ENCODE measurements at regions not wholly inside any gene's neighbourhood (a gene's known extent, or its start where the extent isn't known, plus 50 kb on each side); places are given as distances from the start of the nearest gene placed in this dataset.

GRCh38 chr2:186319105-186319504 is 167.0 kb upstream of the ZC3H15 start:
- DNase-seq = no peak
- H3K27ac ChIP-seq = no peak overlapping the region
- H3K4me1 ChIP-seq = no peaks in the 10 kb centered on the region
- TF ChIP-seq POLR2A (IDR thresholded peaks at IDR 0.05) = no peak
- TF ChIP-seq CTCF (IDR thresholded peaks at IDR 0.05) = no peak
- intact Hi-C loops (cut with DNase I) = no loop called here
- H3K27me3 ChIP-seq = no peaks in the 10 kb centered on the region
- H3K4me3 ChIP-seq (replicated peaks in 1 of 3) = no peak overlapping the region
- H3K9me3 ChIP-seq = no peaks in the 10 kb centered on the region
- WGBS, 2 donors = 93 to 96% methylated on average over 2 of the region's 2 CpGs
- H3K36me3 ChIP-seq = no peaks in the 10 kb centered on the region

DNA sequence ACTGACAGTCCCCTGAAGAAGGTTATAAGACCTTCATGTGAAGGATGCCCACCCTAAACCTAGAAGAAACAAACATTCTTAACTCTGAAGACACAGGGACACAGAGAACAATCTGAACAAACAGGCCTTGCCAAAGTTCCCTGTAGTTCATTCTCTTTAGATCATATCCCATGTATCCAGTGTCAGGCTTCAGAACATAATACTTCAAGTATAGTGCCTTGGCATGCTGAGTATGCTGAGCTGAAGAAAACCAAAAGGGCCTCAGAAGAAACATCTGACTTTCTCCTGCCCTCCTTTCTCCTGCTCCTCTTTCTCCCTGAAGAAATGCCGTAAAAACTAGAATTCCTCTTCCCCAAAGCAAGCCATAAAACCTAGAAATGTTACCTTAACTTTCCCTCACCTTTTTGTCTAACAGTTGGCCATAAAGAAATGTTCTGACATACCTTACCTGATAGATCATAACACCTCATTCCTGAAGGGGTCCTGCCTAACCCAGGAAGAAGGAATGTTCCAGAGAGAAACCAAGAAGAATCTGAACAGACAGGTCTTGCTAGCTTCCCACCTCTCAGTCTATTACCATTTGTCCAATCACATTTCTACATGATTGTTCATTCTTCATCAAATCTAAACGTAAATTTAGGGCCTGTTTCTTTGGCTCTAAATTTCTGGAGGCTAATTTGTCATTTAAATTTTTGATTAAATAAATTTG is 160.1 kb upstream of the ZC3H15 start:
- H3K9me3 ChIP-seq = no peaks in the 10 kb centered on the region
- intact Hi-C loops (cut with DNase I) = no loop called here
- TF ChIP-seq CTCF (IDR thresholded peaks at IDR 0.05) (no peak), POLR2A (IDR thresholded peaks at IDR 0.05) (no peak)
- no peaks in the 10 kb centered on the region for H3K36me3 ChIP-seq
- WGBS, 2 donors = 80 to 81% methylated on average over 2 of the region's 2 CpGs
- H3K4me1 ChIP-seq = no peaks in the 10 kb centered on the region
- no peak overlapping the region for H3K4me3 ChIP-seq (replicated peaks in 1 of 3)
- no peaks in the 10 kb centered on the region for H3K27me3 ChIP-seq
- DNase-seq = no peak
- no peak overlapping the region for H3K27ac ChIP-seq

GRCh38 chr2:186327251-186327868 is 158.7 kb upstream of the ZC3H15 start:
- Histone ChIP-seq H3K27me3 (no peaks in the 10 kb centered on the region), H3K9me3 (no peaks in the 10 kb centered on the region), H3K36me3 (no peaks in the 10 kb centered on the region), H3K4me1 (no peaks in the 10 kb centered on the region), H3K4me3 (replicated peaks in 1 of 3) (no peak overlapping the region), H3K27ac (no peak overlapping the region)
- no peak for DNase-seq
- intact Hi-C loops (cut with DNase I) = no loop called here
- TF ChIP-seq POLR2A (IDR thresholded peaks at IDR 0.05) (no peak), CTCF (IDR thresholded peaks at IDR 0.05) (no peak)
- 89 to 92% methylated on average over 3 of the region's 3 CpGs for WGBS, 2 donors

DNA sequence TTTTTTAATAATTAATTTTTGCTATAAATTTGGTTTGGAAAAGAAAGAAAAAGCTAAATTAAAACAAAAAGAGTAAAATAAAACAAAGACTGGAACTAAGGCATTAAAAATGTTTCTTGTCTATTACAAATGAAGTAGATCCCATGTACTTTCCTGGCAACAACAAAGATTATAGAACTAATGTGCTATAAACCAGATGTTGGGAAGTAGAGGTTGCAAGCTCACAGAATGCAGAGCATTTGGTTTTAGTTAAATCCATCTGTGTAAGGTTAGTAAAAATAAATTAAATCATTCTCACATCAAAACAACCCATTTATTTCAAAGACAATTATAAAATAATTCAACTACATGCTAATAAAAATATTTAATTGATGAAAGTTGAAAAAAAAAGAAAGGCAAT is 157.2 kb upstream of the ZC3H15 start:
- Histone ChIP-seq H3K4me3 (replicated peaks in 1 of 3) (no peak overlapping the region), H3K4me1 (no peaks in the 10 kb centered on the region), H3K27ac (no peak overlapping the region), H3K9me3 (no peaks in the 10 kb centered on the region), H3K36me3 (no peaks in the 10 kb centered on the region), H3K27me3 (no peaks in the 10 kb centered on the region)
- intact Hi-C loops (cut with DNase I) = no loop called here
- TF ChIP-seq CTCF (IDR thresholded peaks at IDR 0.05) = no peak
- TF ChIP-seq POLR2A (IDR thresholded peaks at IDR 0.05) = no peak
- no peak for DNase-seq

GRCh38 chr2:186330050-186330449 is 156.0 kb upstream of the ZC3H15 start:
- DNase-seq = no peak
- intact Hi-C loops (cut with DNase I) = no loop called here
- 98% methylated on average over 1 of the region's 1 CpG for WGBS, 2 donors
- Histone ChIP-seq H3K27ac (no peak overlapping the region), H3K27me3 (no peaks in the 10 kb centered on the region), H3K4me1 (no peaks in the 10 kb centered on the region), H3K9me3 (no peaks in the 10 kb centered on the region), H3K4me3 (replicated peaks in 1 of 3) (no peak overlapping the region), H3K36me3 (no peaks in the 10 kb centered on the region)
- no peak for TF ChIP-seq CTCF (IDR thresholded peaks at IDR 0.05)
- no peak for TF ChIP-seq POLR2A (IDR thresholded peaks at IDR 0.05)
